GM21447 (cell line): ENCODE measurements at regions not wholly inside any gene's neighbourhood (a gene's known extent, or its start where the extent isn't known, plus 50 kb on each side); places are given as distances from the start of the nearest gene placed in this dataset.
A peak's percentile ranks its signal among the peaks of the same experiment; 100 is the strongest.

Experiments used
- ATAC-seq: cut with Tn5 transposase; IDR thresholded peaks from one replicate; pipeline ENCODE4 v1.9.1; 2021; ENCODE audit not compliant: unreplicated experiment

GRCh38 chr2:147045113-147045512 lies 799.7 kb upstream of the ACVR2A start:
- peak; percentile 73 for ATAC-seq

- ATAC-seq, result no peak
Measured at GRCh38 chr2:147041121-147041494, 803.7 kb upstream of the ACVR2A start.

DNA sequence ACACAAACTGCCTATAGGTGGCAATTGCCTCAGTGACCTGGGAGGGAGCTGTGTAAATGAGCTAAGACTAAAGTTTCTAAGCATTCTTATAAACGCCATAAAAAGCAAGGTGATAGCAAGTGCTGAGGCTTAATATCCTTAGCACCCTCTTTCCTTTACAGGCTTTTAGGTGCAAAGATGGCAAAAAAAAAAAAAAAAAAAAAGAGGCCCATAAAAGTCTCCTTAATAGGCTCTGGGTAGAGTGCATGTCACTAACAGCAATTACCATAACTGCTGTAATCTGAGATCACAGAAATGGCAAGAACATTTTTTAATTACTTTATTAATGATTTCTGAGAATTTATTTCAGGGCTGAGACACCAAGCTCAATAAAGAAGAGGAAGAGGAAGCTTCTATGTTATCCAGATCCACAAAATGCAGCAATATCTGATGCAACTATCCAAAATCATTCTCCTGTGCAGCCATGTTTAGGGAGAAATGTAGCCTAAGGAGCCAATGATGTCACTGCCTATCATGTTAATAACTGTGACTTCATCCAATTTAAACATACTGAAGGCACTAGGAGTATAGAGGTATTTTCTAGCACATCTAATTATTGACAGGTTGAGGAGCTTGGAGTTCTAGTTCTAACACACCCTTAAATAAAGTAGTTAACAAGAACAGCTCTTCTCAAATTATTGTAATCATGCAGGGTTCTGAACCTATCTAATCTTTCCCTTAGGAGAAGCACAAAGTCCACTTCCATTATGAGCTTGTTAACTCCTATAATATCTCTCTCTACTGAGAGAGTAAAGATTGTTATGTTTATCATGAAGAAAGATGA lies 804.3 kb upstream of the ACVR2A start:
- no peak for ATAC-seq

DNA sequence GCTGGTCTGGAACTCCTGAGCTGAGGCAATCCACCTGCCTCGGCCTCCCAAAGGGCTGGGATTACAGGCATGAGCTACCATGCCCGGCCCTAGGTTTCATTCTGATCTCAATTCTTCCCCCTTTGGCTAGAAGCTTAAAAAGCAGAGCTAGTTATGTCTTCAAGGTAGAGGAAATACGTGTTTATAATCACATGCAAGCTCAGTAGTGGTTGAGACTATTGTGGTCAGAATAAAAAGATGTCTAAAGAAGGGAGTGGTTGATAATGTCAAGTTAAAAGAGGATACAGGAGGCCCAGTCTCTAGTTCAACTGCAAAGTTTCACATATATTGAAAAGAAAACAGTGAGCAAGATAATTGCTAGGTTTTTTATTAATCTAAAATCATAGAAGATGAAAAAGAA lies 807.8 kb upstream of the ACVR2A start:
- ATAC-seq, result no peak

- no peak for ATAC-seq
Measured at GRCh38 chr2:147033044-147033443, 811.8 kb upstream of the ACVR2A start.

- ATAC-seq, result no peak
Measured at GRCh38 chr2:147031897-147032296, 812.9 kb upstream of the ACVR2A start.

- ATAC-seq, result no peak
Measured at GRCh38 chr2:147030966-147031720, 813.7 kb upstream of the ACVR2A start.

DNA sequence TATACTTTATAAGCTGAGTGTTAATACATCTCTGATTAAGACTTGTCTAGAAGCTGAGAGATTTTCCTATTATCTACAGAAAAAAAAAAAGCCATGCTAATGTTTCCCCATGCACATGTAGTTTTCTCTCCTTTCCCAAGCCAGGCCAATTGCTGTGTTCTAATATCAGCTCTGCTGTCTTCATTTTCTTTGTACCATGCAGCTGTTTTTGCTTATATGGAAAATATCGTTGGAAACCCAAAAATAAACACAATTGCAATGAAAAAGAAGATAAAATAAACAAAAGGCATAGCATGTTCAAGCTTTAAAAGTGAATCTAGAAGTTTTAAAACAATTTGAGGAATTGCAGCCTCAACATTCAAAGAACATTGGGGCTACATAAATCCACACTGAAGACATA lies 817.4 kb upstream of the ACVR2A start:
- ATAC-seq, result no peak

DNA sequence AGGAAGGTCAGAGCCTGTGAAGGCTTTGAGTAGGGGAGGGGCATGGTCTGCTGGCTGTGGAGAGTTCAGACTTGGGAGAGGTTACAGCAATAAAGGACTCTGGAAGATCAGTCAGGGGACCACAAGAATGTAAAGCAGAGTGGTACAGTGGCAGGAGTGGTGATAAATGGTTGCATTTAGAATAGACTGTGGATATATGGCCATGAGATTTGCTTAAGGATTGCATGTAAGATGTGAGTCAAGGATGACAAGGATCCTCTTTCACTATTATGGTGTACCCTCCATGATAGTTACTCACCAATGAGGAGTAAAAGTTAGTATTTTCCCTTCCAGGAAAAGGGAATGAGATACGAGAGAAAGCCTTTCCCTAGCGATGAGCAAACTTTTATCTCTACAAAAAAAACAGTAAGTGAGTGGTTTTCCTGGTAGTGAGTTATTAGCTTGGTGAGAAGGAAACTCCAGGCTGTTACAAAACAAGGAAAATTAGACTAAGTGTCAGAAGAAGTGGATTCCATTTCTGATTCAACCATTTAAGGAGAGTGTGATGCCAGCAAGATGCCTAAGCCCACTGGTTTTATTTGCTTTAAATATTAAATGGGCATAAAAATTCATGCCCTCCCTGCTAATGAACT lies 818.0 kb upstream of the ACVR2A start:
- ATAC-seq, result no peak

DNA sequence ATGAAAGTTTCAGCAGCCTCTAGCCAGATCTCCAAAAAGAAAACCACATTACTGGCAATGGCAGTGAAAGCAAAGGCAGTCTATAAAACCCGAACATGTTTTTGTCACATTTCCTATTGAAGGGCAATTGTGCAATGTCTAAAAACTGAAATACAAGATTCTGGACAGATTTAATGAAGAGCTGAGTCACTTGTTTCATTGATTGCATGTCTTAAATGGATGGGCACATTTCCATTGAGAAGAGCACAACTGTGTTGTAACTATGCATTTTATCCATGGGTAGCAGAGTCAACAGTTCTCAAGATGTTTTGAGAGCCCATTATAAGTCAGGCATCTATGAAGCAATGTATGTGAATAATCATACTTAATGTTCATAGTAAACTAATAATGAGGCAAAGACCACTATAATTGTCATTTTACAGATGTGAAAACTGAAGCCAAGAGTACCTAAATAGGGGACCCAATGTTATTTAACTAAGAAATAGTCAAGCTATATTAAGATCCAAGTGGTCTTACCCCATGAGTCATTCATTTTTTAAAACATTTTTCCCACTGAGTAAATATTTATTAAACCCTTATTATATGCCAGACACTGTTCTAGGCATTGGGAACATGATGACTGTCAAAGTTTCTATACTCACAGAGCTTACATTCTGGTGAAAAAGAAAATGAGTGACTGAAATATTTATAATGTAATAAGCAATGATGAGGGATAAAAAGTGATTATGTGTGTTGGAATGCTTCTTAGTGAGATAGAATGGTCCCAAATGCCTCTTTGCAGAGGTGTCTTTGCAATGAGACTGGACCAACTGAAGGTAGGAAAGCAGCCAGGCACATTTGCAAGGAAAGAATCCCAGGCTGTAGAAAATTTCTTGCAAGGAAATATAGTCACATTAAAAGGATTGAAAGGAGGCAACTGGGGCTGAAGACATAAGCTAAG lies 818.9 kb upstream of the ACVR2A start:
- ATAC-seq, result no peak

GRCh38 chr2:147019311-147019710 lies 825.5 kb upstream of the ACVR2A start:
- no peak for ATAC-seq

GRCh38 chr2:147017951-147018645 lies 826.7 kb upstream of the ACVR2A start:
- no peak for ATAC-seq

- ATAC-seq, result no peak
Measured at GRCh38 chr2:147016181-147016580, 828.6 kb upstream of the ACVR2A start.

- ATAC-seq, result no peak
Measured at GRCh38 chr2:147015591-147015990, 829.2 kb upstream of the ACVR2A start.

- no peak for ATAC-seq
Measured at GRCh38 chr2:147013696-147014392, 831.0 kb upstream of the ACVR2A start.

DNA sequence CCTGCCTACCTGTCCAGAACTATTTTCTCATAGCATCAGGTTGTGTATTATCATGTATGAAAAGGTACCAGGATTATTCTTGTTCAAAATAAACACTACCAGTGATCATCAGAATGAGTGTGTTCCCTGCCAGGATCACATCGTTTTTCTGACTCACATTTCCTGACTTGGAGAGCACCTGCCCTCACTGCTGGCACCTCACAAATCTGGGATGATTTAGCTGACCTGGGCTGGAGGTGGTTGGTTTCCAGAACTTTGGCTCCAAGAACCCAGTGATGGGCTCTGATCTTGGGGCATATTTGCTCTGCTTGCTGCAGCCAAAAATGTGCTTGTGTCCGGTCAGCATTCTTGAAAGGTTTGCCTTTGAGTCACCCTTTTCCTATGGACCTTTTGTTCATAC lies 836.3 kb upstream of the ACVR2A start:
- ATAC-seq, result no peak

DNA sequence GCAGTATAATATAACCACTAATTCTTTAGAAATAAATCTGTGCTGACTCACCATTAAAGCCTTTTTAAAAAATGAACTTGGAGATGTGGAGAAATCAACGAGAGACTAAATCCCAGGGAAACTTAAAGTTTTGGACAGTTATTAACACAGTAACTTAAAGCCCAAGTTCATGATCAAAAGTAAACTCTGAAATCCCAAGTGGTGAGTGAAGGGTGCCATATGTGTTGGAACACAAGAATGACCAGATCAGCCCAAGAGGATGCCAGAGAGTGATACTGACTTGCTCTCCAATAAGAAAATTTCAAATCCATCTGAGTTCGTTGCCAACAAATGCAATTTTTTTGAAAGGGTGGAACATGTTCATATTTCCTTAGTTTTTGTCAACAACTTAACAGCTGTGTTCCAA lies 838.1 kb upstream of the ACVR2A start:
- ATAC-seq, result no peak

GRCh38 chr2:147003081-147003480 lies 841.7 kb upstream of the ACVR2A start:
- ATAC-seq, result no peak

DNA sequence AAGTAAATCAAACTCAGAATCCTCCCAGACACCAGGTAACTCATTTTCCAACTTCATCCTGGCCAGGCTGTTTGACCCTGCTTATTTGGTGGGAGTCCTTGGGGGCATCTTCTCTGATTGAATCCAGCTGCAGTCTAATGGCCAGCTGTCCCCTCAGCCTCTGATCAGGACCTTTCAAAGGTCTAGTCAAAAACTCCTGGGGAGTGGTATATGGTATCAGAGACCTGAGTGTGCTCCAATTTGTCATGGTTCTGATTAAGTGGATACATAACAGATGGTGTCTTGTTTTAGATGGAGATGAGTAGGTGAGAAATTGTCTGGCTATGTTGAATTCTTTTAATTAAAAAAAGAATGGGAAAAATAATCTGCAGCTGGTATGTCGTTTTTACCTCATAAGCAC lies 842.6 kb upstream of the ACVR2A start:
- ATAC-seq, result no peak

DNA sequence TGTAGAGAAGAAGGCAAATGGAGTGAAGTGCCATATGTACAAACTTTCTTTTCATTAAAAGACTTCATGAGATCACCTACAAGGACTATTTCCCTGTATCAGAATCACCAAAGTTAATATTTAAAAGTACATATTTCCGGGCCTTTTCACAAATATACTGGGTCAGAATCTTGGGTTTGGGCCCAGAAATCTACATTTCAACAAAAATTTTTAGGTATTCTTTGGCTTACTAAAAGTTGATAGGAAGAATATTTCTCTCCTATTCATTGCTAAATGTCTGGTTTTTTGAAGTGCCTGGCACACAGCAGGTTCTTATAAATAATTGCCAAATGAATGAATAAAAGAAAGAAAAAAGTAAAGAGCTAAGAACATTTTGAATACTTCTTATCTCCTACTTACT lies 843.8 kb upstream of the ACVR2A start:
- ATAC-seq, result no peak
